PC-3 (cell line): ENCODE measurements at regions not wholly inside any gene's neighbourhood (a gene's known extent, or its start where the extent isn't known, plus 50 kb on each side); places are given as distances from the start of the nearest gene placed in this dataset.

Experiments used
- ATAC-seq: fragments of 200-7000 bp; cut with Tn5 transposase; 2 replicates; pipeline ENCODE4 v1.9.1; 2020; ENCODE audit warnings: mild to moderate bottlenecking, moderate library complexity
- BruUV-seq: library from RNA; stranded (reverse); fragments of 400-500 nt; replicated peaks from 2 replicates; lab custom pipeline; 2021; lab: Mats Ljungman, UMichigan
- CTCF ChIA-PET: fragments of 300-600 bp; sonication (Branson Sonifier 250); formaldehyde crosslinking; loops from one replicate; lab custom pipeline; 2022; ENCODE audit warnings: antibody characterized with exemption; lab: Charles Lee
- POLR2A ChIA-PET: fragments of 300-600 bp; sonication (Branson Sonifier 250); formaldehyde crosslinking; loops from one replicate; lab custom pipeline; 2022; ENCODE audit warnings: antibody characterized with exemption; ENCODE audit not compliant: unreplicated experiment; lab: Charles Lee
- DNase-seq: peaks from one replicate; pipeline ENCODE4 v3.0.0-alpha.2; 2015
- H2AFZ ChIP-seq: fragments of 300-600 bp; sonication (generic); 2 replicates; pipeline ENCODE4 v1.6.0; 2016; ENCODE audit warnings: antibody characterized with exemption, low read length
- H3F3A ChIP-seq: fragments of 300-600 bp; sonication (generic); one replicate; pipeline ENCODE4 v1.6.0; 2017; ENCODE audit warnings: antibody characterized with exemption, low read length, control low read depth, mild to moderate bottlenecking; ENCODE audit not compliant: unreplicated experiment
- H3K27ac ChIP-seq: fragments of 300-600 bp; sonication (generic); 2 replicates; pipeline ENCODE4 v1.5.1; 2016; ENCODE audit warnings: mild to moderate bottlenecking, low read length
- H3K27me3 ChIP-seq: fragments of 300-600 bp; sonication (generic); 2 replicates; pipeline ENCODE4 v1.6.1; 2016; ENCODE audit warnings: low read length, mixed read lengths
- H3K36me3 ChIP-seq: fragments of 300-600 bp; sonication (generic); 2 replicates; pipeline ENCODE4 v1.6.1; 2016; ENCODE audit warnings: low read depth, mixed run types, low read length, mixed read lengths
- H3K4me1 ChIP-seq: fragments of 300-600 bp; sonication (generic); 2 replicates; pipeline ENCODE4 v1.5.1; 2016; ENCODE audit warnings: low read length; ENCODE audit not compliant: insufficient read depth
- H3K4me2 ChIP-seq: fragments of 300-600 bp; sonication (generic); 2 replicates; pipeline ENCODE4 v1.6.0; 2016; ENCODE audit warnings: low read length
- H3K4me3 ChIP-seq: fragments of 300-600 bp; sonication (generic); 2 replicates; pipeline ENCODE4 v1.5.1; 2016; ENCODE audit warnings: mild to moderate bottlenecking, low read length, mixed read lengths
- H3K79me2 ChIP-seq: fragments of 300-600 bp; sonication (generic); 2 replicates; pipeline ENCODE4 v1.6.1; 2017; ENCODE audit warnings: low read length, mixed read lengths
- H3K9ac ChIP-seq: fragments of 300-600 bp; sonication (generic); 2 replicates; pipeline ENCODE4 v1.6.0; 2016; ENCODE audit warnings: mild to moderate bottlenecking, low read length
- H3K9me2 ChIP-seq: fragments of 300-600 bp; sonication (generic); replicated peaks from 2 replicates; pipeline ENCODE4 v1.6.1; 2016; ENCODE audit warnings: mixed run types, low read length, mixed read lengths
- H3K9me3 ChIP-seq: fragments of 300-600 bp; sonication (generic); 2 replicates; pipeline ENCODE4 v1.6.1; 2016; ENCODE audit warnings: low read length, mixed read lengths
- H4K20me1 ChIP-seq: fragments of 300-600 bp; sonication (generic); 2 replicates; pipeline ENCODE4 v1.6.1; 2016; ENCODE audit warnings: low read length, mixed read lengths
- CTCF ChIP-seq: fragments of 300-600 bp; sonication (generic); conservative IDR thresholded peaks from 2 replicates; pipeline ENCODE4 v1.5.1; 2017; ENCODE audit warnings: antibody characterized with exemption, low read depth, mild to moderate bottlenecking, low read length
- EZH2 ChIP-seq: fragments of 300-600 bp; sonication (generic); IDR thresholded peaks from one replicate; pipeline ENCODE4 v1.6.1; 2017; ENCODE audit warnings: antibody characterized with exemption, mild to moderate bottlenecking, low read length; ENCODE audit not compliant: unreplicated experiment
- EZH2phosphoT487 ChIP-seq: fragments of 300-600 bp; sonication (generic); IDR thresholded peaks from 2 replicates; pipeline ENCODE4 v1.6.1; 2018; ENCODE audit warnings: mild to moderate bottlenecking, antibody characterized with exemption, low read length, borderline replicate concordance
- intact Hi-C: fragments of 100-400 bp; cut with micrococcal nuclease; formaldehyde crosslinking; loops from 2 replicates; pipeline ENCODE4 v1.9.0; 2023

GRCh38 chr3:182092662-182093262 is 381.0 kb downstream of the SOX2 start:
- H3K4me1 ChIP-seq: no peaks in the 10 kb centered on the region
- no TSS peak for BruUV-seq
- no peak for TF ChIP-seq CTCF
- TF ChIP-seq EZH2phosphoT487: no peak
- no peak for TF ChIP-seq EZH2
- H3K36me3 ChIP-seq: no peaks in the 10 kb centered on the region
- no peak overlapping the region for H3K9ac ChIP-seq
- no peaks in the 10 kb centered on the region for H3K9me3 ChIP-seq
- ATAC-seq: no peak
- POLR2A ChIA-PET: no interaction called here
- CTCF ChIA-PET: no interaction called here
- no peaks in the 10 kb centered on the region for H3F3A ChIP-seq
- H3K4me2 ChIP-seq: no peak overlapping the region
- H3K79me2 ChIP-seq: no peaks in the 10 kb centered on the region
- peaks cover 30% of the 10 kb centered on the region for H3K27me3 ChIP-seq
- intact Hi-C loops: no loop called here
- no peaks in the 10 kb centered on the region for H3K9me2 ChIP-seq
- no peak for DNase-seq
- H4K20me1 ChIP-seq: no peaks in the 10 kb centered on the region
- no peak overlapping the region for H3K4me3 ChIP-seq
- no peak overlapping the region for H3K27ac ChIP-seq
- H2AFZ ChIP-seq: no peak overlapping the region

- H3K4me3 ChIP-seq: no peak overlapping the region
- no peaks in the 10 kb centered on the region for H3K79me2 ChIP-seq
- no peaks in the 10 kb centered on the region for H3K9me3 ChIP-seq
- H2AFZ ChIP-seq: no peak overlapping the region
- peaks cover 31% of the 10 kb centered on the region for H3K27me3 ChIP-seq
- ChIA-PET POLR2A (no interaction called here), CTCF (no interaction called here)
- no peaks in the 10 kb centered on the region for H3K9me2 ChIP-seq
- H3K27ac ChIP-seq: no peak overlapping the region
- ATAC-seq (no peak), DNase-seq (no peak)
- H3K4me1 ChIP-seq: no peaks in the 10 kb centered on the region
- intact Hi-C loops: no loop called here
- no peak overlapping the region for H3K4me2 ChIP-seq
- no peak overlapping the region for H3K9ac ChIP-seq
- TF ChIP-seq CTCF: no peak
- no peak for TF ChIP-seq EZH2phosphoT487
- no peak for TF ChIP-seq EZH2
- no peaks in the 10 kb centered on the region for H4K20me1 ChIP-seq
- no TSS peak for BruUV-seq
- H3K36me3 ChIP-seq: no peaks in the 10 kb centered on the region
- H3F3A ChIP-seq: no peaks in the 10 kb centered on the region
These were observed 382.6 kb downstream of the SOX2 start for GRCh38 chr3:182094321-182094720.

GRCh38 chr3:182104881-182105280 is 393.2 kb downstream of the SOX2 start:
- ChIA-PET POLR2A (no interaction called here), CTCF (no interaction called here)
- Histone ChIP-seq H3K27me3 (0 out of 2 replicates have a peak, but pooled peaks cover 11% of the 10 kb centered on the region), H2AFZ (no peak overlapping the region), H3K9ac (no peak overlapping the region), H3K4me2 (no peak overlapping the region), H3K27ac (no peak overlapping the region), H3K9me2 (no peaks in the 10 kb centered on the region), H3K9me3 (peaks cover 11% of the 10 kb centered on the region; the same call in 1 of the 2 replicates), H4K20me1 (no peaks in the 10 kb centered on the region), H3K4me1 (no peaks in the 10 kb centered on the region), H3K36me3 (no peaks in the 10 kb centered on the region), H3K4me3 (no peak overlapping the region), H3F3A (no peaks in the 10 kb centered on the region), H3K79me2 (no peaks in the 10 kb centered on the region)
- ATAC-seq (no peak), DNase-seq (no peak)
- intact Hi-C loops: no loop called here
- no TSS peak for BruUV-seq
- TF ChIP-seq EZH2phosphoT487 (no peak), CTCF (no peak), EZH2 (no peak)
